Tibial nerve (tissue), 4 donors: ENCODE measurements at regions not wholly inside any gene's neighbourhood (a gene's known extent, or its start where the extent isn't known, plus 50 kb on each side); places are given as distances from the start of the nearest gene placed in this dataset.

Source experiments
- DNase-seq, 2 donors: peaks; one replicate each; pipeline ENCODE4 v3.0.0-alpha.2; 2019; ENCODE audit warnings: low spot score in 2 of 2
- H3K27ac ChIP-seq, 4 donors: fragments of 200-600 bp; sonication (generic) in 3 of 4; one replicate each; pipeline ENCODE4 v1.5.1; 2017 to 2019; ENCODE audit warnings: mild to moderate bottlenecking in 1 of 4
- H3K27me3 ChIP-seq, 2 donors: fragments of 200-600 bp; sonication (generic) in 1 of 2; one replicate each; pipeline versions ENCODE4 v1.5.1 to v1.6.0; 2017 to 2019
- H3K36me3 ChIP-seq, 3 donors: fragments of 200-600 bp; sonication (generic); one replicate each; pipeline ENCODE4 v1.5.1; 2018 to 2019
- H3K4me1 ChIP-seq, 4 donors: fragments of 200-600 bp; sonication (generic) in 3 of 4; one replicate each; pipeline ENCODE4 v1.5.1; 2017 to 2019
- H3K4me3 ChIP-seq, 4 donors: fragments of 200-600 bp; sonication (generic) in 3 of 4; one replicate each; pipeline ENCODE4 v1.5.1; 2017 to 2019; ENCODE audit warnings: mild to moderate bottlenecking in 1 of 4, moderate library complexity in 1 of 4
- H3K9me3 ChIP-seq, 4 donors: fragments of 200-600 bp; sonication (generic) in 3 of 4; one replicate each; pipeline ENCODE4 v1.5.1; 2017 to 2019
- EP300 ChIP-seq, 2 donors: sonication (generic); formaldehyde crosslinking; IDR thresholded peaks; one replicate each; pipeline ENCODE4 v1.6.1; 2017; ENCODE audit warnings: antibody characterized with exemption in 2 of 2, mild to moderate bottlenecking in 1 of 2
- POLR2A ChIP-seq, 2 donors: fragments of 450-650 bp; IDR thresholded peaks; one replicate each; pipeline ENCODE4 v1.6.1; 2017; ENCODE audit warnings: antibody characterized with exemption in 2 of 2, mild to moderate bottlenecking in 2 of 2, moderate library complexity in 2 of 2
- WGBS, 2 donors: methylation state at CpG; one replicate each; pipeline ENCODE4 v1.1.5; 2018; 5-methylcytosine and 5-hydroxymethylcytosine counted together
- TF ChIP-seq, protein P1 (sequence below), 5 experiments: fragments of 200-600 bp in 3 of 5; fragments of 450-650 bp in 2 of 5; sonication (generic) in 3 of 5; IDR thresholded peaks; one replicate each; pipeline ENCODE4 v1.5.1; 2016 to 2019; ENCODE audit warnings: antibody characterized with exemption in 5 of 5, mild to moderate bottlenecking in 3 of 5, moderate library complexity in 2 of 5

DNA sequence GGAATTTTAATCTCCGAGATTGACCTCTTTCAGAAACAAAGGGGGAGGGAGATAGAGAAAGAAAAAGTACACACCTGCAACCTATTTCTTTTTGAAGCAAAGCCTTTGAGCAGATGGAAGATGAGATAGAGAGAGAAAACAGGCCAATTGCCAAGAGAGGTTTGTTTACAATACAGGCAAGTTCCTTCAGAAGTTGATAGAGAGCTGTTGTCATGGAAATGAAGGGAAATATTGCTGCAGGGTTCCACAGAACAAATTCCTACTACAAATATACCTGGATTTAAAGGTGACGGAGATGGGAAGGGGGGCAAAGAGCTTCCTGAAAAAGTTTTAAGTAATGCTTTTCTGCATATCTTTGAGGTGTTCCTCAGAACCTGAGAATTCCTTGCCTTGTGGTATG, 388.4 kb downstream of the NDFIP2 start:
- Histone ChIP-seq H3K4me3 (no peak overlapping the region), H3K27me3 (no peaks in the 10 kb centered on the region), H3K36me3 (no peaks in the 10 kb centered on the region), H3K27ac (no peak overlapping the region), H3K4me1 (no peaks in the 10 kb centered on the region), H3K9me3 (no peaks in the 10 kb centered on the region)
- TF ChIP-seq POLR2A (IDR thresholded peaks at IDR 0.05) = no peak
- TF ChIP-seq, protein P1, sequence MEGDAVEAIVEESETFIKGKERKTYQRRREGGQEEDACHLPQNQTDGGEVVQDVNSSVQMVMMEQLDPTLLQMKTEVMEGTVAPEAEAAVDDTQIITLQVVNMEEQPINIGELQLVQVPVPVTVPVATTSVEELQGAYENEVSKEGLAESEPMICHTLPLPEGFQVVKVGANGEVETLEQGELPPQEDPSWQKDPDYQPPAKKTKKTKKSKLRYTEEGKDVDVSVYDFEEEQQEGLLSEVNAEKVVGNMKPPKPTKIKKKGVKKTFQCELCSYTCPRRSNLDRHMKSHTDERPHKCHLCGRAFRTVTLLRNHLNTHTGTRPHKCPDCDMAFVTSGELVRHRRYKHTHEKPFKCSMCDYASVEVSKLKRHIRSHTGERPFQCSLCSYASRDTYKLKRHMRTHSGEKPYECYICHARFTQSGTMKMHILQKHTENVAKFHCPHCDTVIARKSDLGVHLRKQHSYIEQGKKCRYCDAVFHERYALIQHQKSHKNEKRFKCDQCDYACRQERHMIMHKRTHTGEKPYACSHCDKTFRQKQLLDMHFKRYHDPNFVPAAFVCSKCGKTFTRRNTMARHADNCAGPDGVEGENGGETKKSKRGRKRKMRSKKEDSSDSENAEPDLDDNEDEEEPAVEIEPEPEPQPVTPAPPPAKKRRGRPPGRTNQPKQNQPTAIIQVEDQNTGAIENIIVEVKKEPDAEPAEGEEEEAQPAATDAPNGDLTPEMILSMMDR (IDR thresholded peaks at IDR 0.05) = no peak
- TF ChIP-seq EP300 (IDR thresholded peaks at IDR 0.05) = no peak
- DNase-seq = no peak
- WGBS, 2 donors = 78 to 83% methylated on average over 2 of the region's 2 CpGs

DNA sequence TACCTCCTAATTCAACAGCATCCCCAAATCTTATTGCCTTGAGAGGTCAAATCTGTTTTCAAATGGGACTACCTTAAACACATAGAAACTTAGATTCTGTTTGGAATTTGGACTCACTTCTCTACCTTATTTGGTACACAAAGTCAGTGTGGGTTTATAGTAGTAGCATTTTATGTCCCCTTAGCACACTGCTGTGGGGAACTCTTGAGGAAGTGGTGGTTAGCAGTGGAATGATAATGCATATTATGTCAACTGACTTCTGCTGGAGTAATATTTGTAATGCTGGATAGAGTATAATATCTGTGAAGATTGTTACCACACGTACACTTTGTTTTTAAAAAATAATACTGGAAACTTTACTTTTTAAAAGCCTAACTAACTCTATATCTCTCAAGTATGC, 386.3 kb downstream of the NDFIP2 start:
- 65 to 81% methylated on average over 1 of the region's 1 CpG for WGBS, 2 donors
- H3K4me1 ChIP-seq = no peaks in the 10 kb centered on the region
- H3K36me3 ChIP-seq = no peaks in the 10 kb centered on the region
- no peak for DNase-seq
- no peaks in the 10 kb centered on the region for H3K27me3 ChIP-seq
- H3K4me3 ChIP-seq = no peak overlapping the region
- H3K27ac ChIP-seq = no peak overlapping the region
- TF ChIP-seq EP300 (IDR thresholded peaks at IDR 0.05) (no peak), POLR2A (IDR thresholded peaks at IDR 0.05) (no peak)
- TF ChIP-seq, protein P1 (IDR thresholded peaks at IDR 0.05) = no peak
- H3K9me3 ChIP-seq = no peaks in the 10 kb centered on the region

DNA sequence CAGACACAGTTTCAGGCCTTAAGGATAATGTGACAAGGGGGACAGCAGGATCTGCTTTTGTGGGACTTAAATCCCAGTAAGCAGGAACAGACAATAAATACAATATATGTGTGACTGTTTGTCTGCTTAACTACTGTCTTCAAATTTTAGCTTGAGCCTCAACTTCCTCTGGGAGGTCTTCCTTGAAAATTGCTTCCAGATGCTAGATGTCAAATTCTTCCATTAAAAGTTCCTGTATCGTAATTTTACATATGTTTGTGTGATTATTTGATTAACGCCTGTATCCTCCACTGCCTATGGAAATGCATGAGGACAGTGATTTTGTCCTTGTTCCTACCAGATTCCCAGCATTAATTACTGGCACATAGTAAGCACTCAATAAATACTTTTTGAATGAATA, 385.5 kb downstream of the NDFIP2 start:
- WGBS, 2 donors = 71 to 86% methylated on average over 2 of the region's 2 CpGs
- H3K4me1 ChIP-seq = no peaks in the 10 kb centered on the region
- H3K27me3 ChIP-seq = no peaks in the 10 kb centered on the region
- TF ChIP-seq EP300 (IDR thresholded peaks at IDR 0.05) (no peak), POLR2A (IDR thresholded peaks at IDR 0.05) (no peak)
- TF ChIP-seq, protein P1 (IDR thresholded peaks at IDR 0.05) = no peak
- no peaks in the 10 kb centered on the region for H3K36me3 ChIP-seq
- H3K4me3 ChIP-seq = no peak overlapping the region
- H3K27ac ChIP-seq = no peak overlapping the region
- no peaks in the 10 kb centered on the region for H3K9me3 ChIP-seq
- no peak for DNase-seq

DNA sequence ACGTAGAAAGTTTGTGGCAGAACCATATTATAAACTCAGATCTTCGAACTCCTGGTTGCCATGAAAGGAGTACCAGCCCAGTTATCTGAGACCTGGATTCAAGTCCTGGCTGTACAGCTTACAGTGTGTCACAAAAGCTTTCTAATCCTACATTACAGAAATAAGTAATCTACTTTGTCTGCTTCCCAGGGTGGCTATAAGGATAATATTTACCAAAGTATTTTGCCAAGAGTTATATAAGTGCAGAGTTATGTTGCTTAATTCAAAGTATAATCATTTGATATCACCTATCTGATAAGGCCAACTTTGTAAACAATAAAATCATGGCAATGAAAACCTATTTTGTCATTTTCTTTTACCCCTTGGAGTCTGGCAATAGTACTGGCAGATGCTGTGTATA, 381.6 kb downstream of the NDFIP2 start:
- no peaks in the 10 kb centered on the region for H3K36me3 ChIP-seq
- TF ChIP-seq EP300 (IDR thresholded peaks at IDR 0.05) (no peak), POLR2A (IDR thresholded peaks at IDR 0.05) (no peak)
- TF ChIP-seq, protein P1 (IDR thresholded peaks at IDR 0.05) = no peak
- no peak overlapping the region for H3K4me3 ChIP-seq
- no peaks in the 10 kb centered on the region for H3K9me3 ChIP-seq
- H3K27me3 ChIP-seq = no peaks in the 10 kb centered on the region
- no peaks in the 10 kb centered on the region for H3K4me1 ChIP-seq
- DNase-seq = no peak
- 95 to 97% methylated on average over 2 of the region's 2 CpGs for WGBS, 2 donors
- H3K27ac ChIP-seq = no peak overlapping the region

DNA sequence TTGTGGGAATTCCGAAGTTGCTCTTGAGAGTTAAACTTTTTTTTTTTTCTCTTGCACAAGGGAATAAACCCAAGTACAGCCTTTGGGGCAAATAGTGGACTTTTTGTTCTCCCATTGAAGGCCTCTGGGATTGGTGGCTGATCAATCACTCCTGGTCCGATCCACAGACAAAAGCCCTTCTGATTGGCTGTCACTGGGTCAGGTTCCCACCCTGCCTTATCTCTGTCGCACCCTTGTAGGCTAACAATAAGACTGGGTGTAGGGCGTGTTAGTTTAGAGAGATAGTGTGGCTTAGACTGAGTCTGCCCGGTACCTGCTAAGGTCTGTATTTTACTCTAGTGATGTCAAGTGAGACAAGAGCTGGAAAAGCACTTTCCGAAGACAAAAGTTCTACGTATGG, 380.8 kb downstream of the NDFIP2 start:
- TF ChIP-seq, protein P1 (IDR thresholded peaks at IDR 0.05) = no peak
- TF ChIP-seq POLR2A (IDR thresholded peaks at IDR 0.05) (no peak), EP300 (IDR thresholded peaks at IDR 0.05) (no peak)
- Histone ChIP-seq H3K4me3 (no peak overlapping the region), H3K36me3 (no peaks in the 10 kb centered on the region), H3K9me3 (no peaks in the 10 kb centered on the region), H3K4me1 (no peaks in the 10 kb centered on the region), H3K27ac (no peak overlapping the region), H3K27me3 (no peaks in the 10 kb centered on the region)
- no peak for DNase-seq
- WGBS, 2 donors = 66 to 73% methylated on average over 7 of the region's 7 CpGs
